COLO668 (cell line): ENCODE measurements at regions not wholly inside any gene's neighbourhood (a gene's known extent, or its start where the extent isn't known, plus 50 kb on each side); places are given as distances from the start of the nearest gene placed in this dataset.
A peak's percentile ranks its signal among the peaks of the same experiment; 100 is the strongest.

Experiments
- DNase-seq: peaks from one replicate; lab custom pipeline; 2025; ENCODE audit not compliant: unreplicated experiment; lab: John Stamatoyannopoulos, UW

GRCh38 chr14:99067927-99068326 is 204.1 kb downstream of the BCL11B start:
- no peak for DNase-seq

- DNase-seq: no peak
Measured at GRCh38 chr14:99069946-99070345, 202.1 kb downstream of the BCL11B start.

GRCh38 chr14:99072433-99072832 is 199.6 kb downstream of the BCL11B start:
- DNase-seq: no peak

- no peak for DNase-seq
Measured at GRCh38 chr14:99072956-99073355, 199.0 kb downstream of the BCL11B start.

GRCh38 chr14:99073431-99073830 is 198.6 kb downstream of the BCL11B start:
- no peak for DNase-seq

GRCh38 chr14:99075061-99075460 is 196.9 kb downstream of the BCL11B start:
- no peak for DNase-seq

GRCh38 chr14:99075771-99076375 is 196.1 kb downstream of the BCL11B start:
- no peak for DNase-seq

GRCh38 chr14:99077076-99077843 is 194.7 kb downstream of the BCL11B start:
- no peak for DNase-seq

- no peak for DNase-seq
Measured at GRCh38 chr14:99077844-99078236, 194.2 kb downstream of the BCL11B start.

- no peak for DNase-seq
Measured at GRCh38 chr14:99078426-99078825, 193.6 kb downstream of the BCL11B start.

GRCh38 chr14:99079061-99079727 is 192.8 kb downstream of the BCL11B start:
- DNase-seq: no peak

GRCh38 chr14:99080306-99080705 is 191.7 kb downstream of the BCL11B start:
- no peak for DNase-seq

- DNase-seq: no peak
Measured at GRCh38 chr14:99081156-99081765, 190.7 kb downstream of the BCL11B start.

GRCh38 chr14:99081880-99082279 is 190.1 kb downstream of the BCL11B start:
- DNase-seq: no peak

- DNase-seq: peak; percentile 24
Measured at GRCh38 chr14:99093532-99094517, 178.2 kb downstream of the BCL11B start.

GRCh38 chr14:99094901-99095300 is 177.1 kb downstream of the BCL11B start:
- no peak for DNase-seq

GRCh38 chr14:99095369-99095768 is 176.6 kb downstream of the BCL11B start:
- no peak for DNase-seq

GRCh38 chr14:99098199-99098598 is 173.8 kb downstream of the BCL11B start:
- no peak for DNase-seq

- DNase-seq: no peak
Measured at GRCh38 chr14:99099051-99099787, 172.8 kb downstream of the BCL11B start.
